ENCODE measurements at regions not wholly inside any gene's neighbourhood (a gene's known extent, or its start where the extent isn't known, plus 50 kb on each side); places are given as distances from the start of the nearest gene placed in this dataset.

DNA sequence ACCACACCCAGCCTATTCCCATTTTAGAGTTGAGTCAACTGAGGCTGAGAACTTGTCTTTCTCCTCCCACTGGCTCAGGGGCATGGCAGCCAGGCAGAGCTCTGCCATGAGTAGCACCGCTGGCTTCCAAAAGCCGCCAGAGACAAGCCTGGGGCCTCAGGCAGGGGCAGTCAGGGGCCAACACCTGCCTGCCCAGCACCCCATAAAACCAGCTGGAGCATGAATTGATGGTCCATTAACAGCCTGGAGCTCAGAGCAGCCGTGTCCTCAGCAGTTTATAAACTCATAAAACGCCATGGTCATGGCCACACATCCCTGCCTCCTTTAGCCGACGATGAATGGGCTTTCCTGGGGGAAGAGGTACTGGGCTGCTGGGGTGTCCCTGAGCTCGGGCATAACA, 50.6 kb upstream of the PAX7 start:
- Histone ChIP-seq H3K36me3 (ENCODE audit: control insufficient read depth, insufficient read depth, low read length) (no peaks in the 10 kb centered on the region), H3K27me3 (ENCODE audit: control insufficient read depth, insufficient read depth, low read length) (peaks cover 8% of the 10 kb centered on the region), H3K4me3 (ENCODE audit: low read depth, low read length) (no peak overlapping the region)
- TF ChIP-seq, protein P1, sequence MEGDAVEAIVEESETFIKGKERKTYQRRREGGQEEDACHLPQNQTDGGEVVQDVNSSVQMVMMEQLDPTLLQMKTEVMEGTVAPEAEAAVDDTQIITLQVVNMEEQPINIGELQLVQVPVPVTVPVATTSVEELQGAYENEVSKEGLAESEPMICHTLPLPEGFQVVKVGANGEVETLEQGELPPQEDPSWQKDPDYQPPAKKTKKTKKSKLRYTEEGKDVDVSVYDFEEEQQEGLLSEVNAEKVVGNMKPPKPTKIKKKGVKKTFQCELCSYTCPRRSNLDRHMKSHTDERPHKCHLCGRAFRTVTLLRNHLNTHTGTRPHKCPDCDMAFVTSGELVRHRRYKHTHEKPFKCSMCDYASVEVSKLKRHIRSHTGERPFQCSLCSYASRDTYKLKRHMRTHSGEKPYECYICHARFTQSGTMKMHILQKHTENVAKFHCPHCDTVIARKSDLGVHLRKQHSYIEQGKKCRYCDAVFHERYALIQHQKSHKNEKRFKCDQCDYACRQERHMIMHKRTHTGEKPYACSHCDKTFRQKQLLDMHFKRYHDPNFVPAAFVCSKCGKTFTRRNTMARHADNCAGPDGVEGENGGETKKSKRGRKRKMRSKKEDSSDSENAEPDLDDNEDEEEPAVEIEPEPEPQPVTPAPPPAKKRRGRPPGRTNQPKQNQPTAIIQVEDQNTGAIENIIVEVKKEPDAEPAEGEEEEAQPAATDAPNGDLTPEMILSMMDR (IDR thresholded peaks at IDR 0.05; ENCODE audit: insufficient read depth, low read length, poor library complexity, severe bottlenecking): no peak
- DNase-seq (ENCODE audit: low read depth): no peak

DNA sequence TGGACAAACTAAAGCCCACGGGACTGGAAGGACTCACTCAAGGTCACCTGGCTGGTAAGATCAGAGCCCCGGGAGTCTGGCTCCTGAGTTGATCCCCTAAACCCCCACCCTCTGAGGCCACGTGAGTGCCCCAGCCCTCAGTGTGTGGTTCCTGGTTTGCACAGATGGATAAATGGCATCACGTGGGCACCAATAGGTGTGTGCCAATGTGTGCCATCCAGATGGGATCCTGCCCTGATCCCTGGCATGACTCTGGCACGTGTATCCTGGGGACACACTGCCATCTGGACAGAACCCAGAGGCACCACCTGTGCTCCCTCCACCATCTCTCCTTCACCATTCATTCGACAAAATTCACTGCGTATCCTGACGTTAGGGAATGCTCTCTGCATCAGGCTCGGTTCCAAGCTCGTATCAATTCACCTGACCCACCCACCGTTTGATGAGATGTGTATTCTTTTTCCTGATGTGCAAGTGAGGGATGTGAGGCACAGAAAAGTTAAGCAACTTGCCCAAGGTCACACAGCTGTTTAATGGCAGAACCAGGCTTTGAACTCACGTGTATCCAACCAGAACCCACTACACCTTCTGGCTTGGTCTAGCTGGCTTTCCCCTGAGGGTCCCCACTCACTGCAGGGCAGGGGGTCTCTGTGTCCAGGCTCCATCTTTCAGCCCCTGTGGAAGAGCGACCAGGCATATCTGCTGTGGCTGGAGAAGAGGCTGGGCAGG, 49.8 kb upstream of the PAX7 start:
- TF ChIP-seq, protein P1 (IDR thresholded peaks at IDR 0.05; ENCODE audit: insufficient read depth, low read length, poor library complexity, severe bottlenecking): no peak
- H3K27me3 ChIP-seq (ENCODE audit: control insufficient read depth, insufficient read depth, low read length): peaks cover 7% of the 10 kb centered on the region
- no peak overlapping the region for H3K4me3 ChIP-seq (ENCODE audit: low read depth, low read length)
- no peaks in the 10 kb centered on the region for H3K36me3 ChIP-seq (ENCODE audit: control insufficient read depth, insufficient read depth, low read length)
- DNase-seq (ENCODE audit: low read depth): no peak
